ENCODE measurements at regions not wholly inside any gene's neighbourhood (a gene's known extent, or its start where the extent isn't known, plus 50 kb on each side); places are given as distances from the start of the nearest gene placed in this dataset.
A peak's percentile ranks its signal among the peaks of the same experiment; 100 is the strongest.

DNA sequence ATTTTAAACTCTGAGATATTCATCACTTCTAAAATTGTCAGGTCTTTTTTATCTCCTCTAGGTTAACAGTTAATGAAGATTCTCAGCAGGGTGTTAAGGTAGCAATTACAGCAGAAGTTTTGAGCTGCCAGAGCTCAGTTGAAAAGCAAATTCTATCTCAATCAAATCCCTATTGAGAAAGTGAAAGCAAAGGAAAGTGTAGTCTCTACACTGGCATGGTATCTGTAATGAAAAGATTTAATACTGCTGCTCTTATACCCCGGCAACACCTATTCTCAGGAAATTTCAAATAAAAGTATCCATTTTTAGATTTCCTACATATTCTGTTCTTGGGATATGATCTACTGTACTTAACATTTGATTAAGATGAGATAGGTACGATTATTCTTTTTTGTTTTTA lies 913.5 kb downstream of the MRPL39 start:
- Histone ChIP-seq H3K23ac (ENCODE audit: low read length) (no peak overlapping the region), H3K9me3 (ENCODE audit: insufficient read depth, low read depth, low read length) (no peaks in the 10 kb centered on the region), H2AFZ (ENCODE audit: insufficient read depth, low read length, poor library complexity) (no peak overlapping the region), H4K8ac (ENCODE audit: low read depth, low read length) (no peak overlapping the region), H2BK12ac (ENCODE audit: low read length) (no peak overlapping the region), H4K91ac (ENCODE audit: low read depth, low read length) (no peak overlapping the region), H4K12ac (ENCODE audit: low read depth, low read length) (no peak overlapping the region), H3K4me1 (ENCODE audit: control insufficient read depth in 1 of 2, insufficient read depth in 2 of 2, low read length in 2 of 2) (no peaks in the 10 kb centered on the region), H3K79me2 (ENCODE audit: control insufficient read depth, insufficient read depth, low read length, poor library complexity) (no peaks in the 10 kb centered on the region), H3K9ac (ENCODE audit: low read length) (no peak overlapping the region), H3K14ac (ENCODE audit: low read length) (no peak overlapping the region), H3K18ac (ENCODE audit: low read length) (no peak overlapping the region), H3K4ac (ENCODE audit: low read depth, low read length) (no peak overlapping the region), H3K27me3 (ENCODE audit: insufficient read depth, low read length) (no peaks in the 10 kb centered on the region), H2BK120ac (ENCODE audit: insufficient read depth, low read length, poor library complexity) (no peak overlapping the region), H3K4me3 (ENCODE audit: low read depth, low read length) (no peak overlapping the region), H3K27ac (ENCODE audit: low read depth, low read length) (no peak overlapping the region), H2AK5ac (ENCODE audit: low read length) (no peak overlapping the region), H3K79me1 (ENCODE audit: low read length) (no peaks in the 10 kb centered on the region), H2BK5ac (ENCODE audit: low read depth, low read length, poor library complexity) (no peak overlapping the region), H3K36me3 (ENCODE audit: control insufficient read depth in 1 of 2, insufficient read depth in 2 of 2, low read length in 2 of 2) (no peaks in the 10 kb centered on the region), H3K4me2 (ENCODE audit: low read length) (no peak overlapping the region)
- WGBS (ENCODE audit: extremely low coverage, insufficient coverage, insufficient read length): no CpG with 5 or more reads among the region's 2 CpGs
- DNase-seq: no peak

DNA sequence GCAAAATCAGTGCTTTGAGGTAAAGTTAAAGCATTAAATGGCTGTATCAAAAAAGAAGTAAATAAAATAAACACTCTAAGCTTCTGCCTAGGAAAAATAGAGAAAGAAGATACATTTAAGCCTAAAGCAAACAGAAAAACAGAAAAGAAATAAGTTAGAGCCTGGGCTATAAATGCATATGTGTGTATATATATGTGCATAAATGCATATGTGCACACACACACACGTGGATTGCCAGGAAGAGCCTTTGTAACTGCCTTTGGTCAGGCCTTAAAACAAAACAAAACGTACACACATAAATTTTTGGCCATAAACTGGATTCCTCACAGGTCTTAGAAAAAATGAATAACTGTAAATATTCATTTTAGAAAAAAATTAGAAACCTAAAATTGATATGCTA lies 925.8 kb downstream of the MRPL39 start:
- no CpG with 5 or more reads among the region's 2 CpGs for WGBS (ENCODE audit: extremely low coverage, insufficient coverage, insufficient read length)
- no peaks in the 10 kb centered on the region for H3K36me3 ChIP-seq (ENCODE audit: control insufficient read depth in 1 of 2, insufficient read depth in 2 of 2, low read length in 2 of 2)
- H2AFZ ChIP-seq (ENCODE audit: insufficient read depth, low read length, poor library complexity): no peak overlapping the region
- no peak overlapping the region for H3K18ac ChIP-seq (ENCODE audit: low read length)
- DNase-seq: no peak
- no peak overlapping the region for H3K4me3 ChIP-seq (ENCODE audit: low read depth, low read length)
- no peak overlapping the region for H3K4ac ChIP-seq (ENCODE audit: low read depth, low read length)
- no peak overlapping the region for H3K4me2 ChIP-seq (ENCODE audit: low read length)
- no peak overlapping the region for H3K23ac ChIP-seq (ENCODE audit: low read length)
- H3K27ac ChIP-seq (ENCODE audit: low read depth, low read length): no peak overlapping the region
- H3K27me3 ChIP-seq (ENCODE audit: insufficient read depth, low read length): no peaks in the 10 kb centered on the region
- H4K12ac ChIP-seq (ENCODE audit: low read depth, low read length): no peak overlapping the region
- no peak overlapping the region for H3K9ac ChIP-seq (ENCODE audit: low read length)
- H4K8ac ChIP-seq (ENCODE audit: low read depth, low read length): no peak overlapping the region
- no peak overlapping the region for H4K91ac ChIP-seq (ENCODE audit: low read depth, low read length)
- H3K4me1 ChIP-seq (ENCODE audit: control insufficient read depth in 1 of 2, insufficient read depth in 2 of 2, low read length in 2 of 2): no peaks in the 10 kb centered on the region
- no peak overlapping the region for H3K14ac ChIP-seq (ENCODE audit: low read length)
- no peaks in the 10 kb centered on the region for H3K9me3 ChIP-seq (ENCODE audit: insufficient read depth, low read depth, low read length)
- no peaks in the 10 kb centered on the region for H3K79me1 ChIP-seq (ENCODE audit: low read length)
- H3K79me2 ChIP-seq (ENCODE audit: control insufficient read depth, insufficient read depth, low read length, poor library complexity): no peaks in the 10 kb centered on the region
- no peak overlapping the region for H2BK120ac ChIP-seq (ENCODE audit: insufficient read depth, low read length, poor library complexity)
- H2AK5ac ChIP-seq (ENCODE audit: low read length): no peak overlapping the region
- no peak overlapping the region for H2BK12ac ChIP-seq (ENCODE audit: low read length)
- H2BK5ac ChIP-seq (ENCODE audit: low read depth, low read length, poor library complexity): no peak overlapping the region

DNA sequence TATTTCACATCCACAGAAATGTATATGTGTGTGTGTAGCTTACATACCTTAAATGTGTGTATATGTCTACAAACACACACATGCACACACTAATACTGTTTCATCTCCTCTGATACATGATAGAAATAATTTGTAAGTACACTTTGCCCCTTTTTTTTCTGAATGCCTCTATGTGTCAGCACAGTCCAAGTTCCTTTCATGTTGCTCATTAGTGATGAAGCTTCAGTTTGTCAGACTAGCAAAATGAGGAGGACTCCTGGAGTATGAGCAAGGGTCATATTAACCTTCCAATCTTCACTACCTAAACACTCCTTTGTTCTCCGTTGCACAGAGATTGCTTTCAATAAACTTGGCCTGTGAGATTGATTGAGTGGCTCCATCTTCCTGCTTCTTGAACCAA lies 935.4 kb downstream of the MRPL39 start:
- Histone ChIP-seq H2BK120ac (ENCODE audit: insufficient read depth, low read length, poor library complexity) (no peak overlapping the region), H3K9me3 (ENCODE audit: insufficient read depth, low read depth, low read length) (no peaks in the 10 kb centered on the region), H3K14ac (ENCODE audit: low read length) (no peak overlapping the region), H2BK12ac (ENCODE audit: low read length) (no peak overlapping the region), H3K27me3 (ENCODE audit: insufficient read depth, low read length) (no peaks in the 10 kb centered on the region), H3K79me1 (ENCODE audit: low read length) (no peaks in the 10 kb centered on the region), H3K4me2 (ENCODE audit: low read length) (no peak overlapping the region), H4K91ac (ENCODE audit: low read depth, low read length) (no peak overlapping the region), H3K23ac (ENCODE audit: low read length) (no peak overlapping the region), H2BK5ac (ENCODE audit: low read depth, low read length, poor library complexity) (no peak overlapping the region), H4K8ac (ENCODE audit: low read depth, low read length) (no peak overlapping the region), H4K12ac (ENCODE audit: low read depth, low read length) (no peak overlapping the region), H2AK5ac (ENCODE audit: low read length) (no peak overlapping the region), H3K79me2 (ENCODE audit: control insufficient read depth, insufficient read depth, low read length, poor library complexity) (no peaks in the 10 kb centered on the region), H3K4ac (ENCODE audit: low read depth, low read length) (no peak overlapping the region), H2AFZ (ENCODE audit: insufficient read depth, low read length, poor library complexity) (no peak overlapping the region), H3K27ac (ENCODE audit: low read depth, low read length) (no peak overlapping the region), H3K4me1 (ENCODE audit: control insufficient read depth in 1 of 2, insufficient read depth in 2 of 2, low read length in 2 of 2) (no peaks in the 10 kb centered on the region), H3K18ac (ENCODE audit: low read length) (no peak overlapping the region), H3K9ac (ENCODE audit: low read length) (no peak overlapping the region), H3K36me3 (ENCODE audit: control insufficient read depth in 1 of 2, insufficient read depth in 2 of 2, low read length in 2 of 2) (no peaks in the 10 kb centered on the region), H3K4me3 (ENCODE audit: low read depth, low read length) (no peak overlapping the region)
- no CpG with 5 or more reads among the region's 1 CpG for WGBS (ENCODE audit: extremely low coverage, insufficient coverage, insufficient read length)
- no peak for DNase-seq

DNA sequence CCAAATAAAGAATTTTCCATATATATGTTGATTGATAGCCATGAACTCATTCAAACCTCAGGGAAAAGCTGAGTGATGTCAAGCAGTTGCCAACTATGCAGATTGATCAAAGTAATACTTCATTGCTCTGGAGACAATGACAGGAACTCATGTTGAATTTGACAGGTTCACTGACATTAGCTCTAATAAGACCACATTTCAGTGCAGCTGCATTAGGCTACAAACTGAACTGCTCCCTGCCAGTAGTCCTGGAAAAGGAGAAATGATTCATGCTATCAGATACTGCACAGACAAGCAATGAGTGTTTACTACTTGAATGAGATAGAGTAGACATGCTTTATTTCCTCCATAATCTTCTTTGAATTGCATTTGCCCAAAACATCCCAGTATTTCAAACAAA lies 948.4 kb downstream of the MRPL39 start:
- H2AK5ac ChIP-seq (ENCODE audit: low read length): no peak overlapping the region
- H3K18ac ChIP-seq (ENCODE audit: low read length): no peak overlapping the region
- no peaks in the 10 kb centered on the region for H3K4me1 ChIP-seq (ENCODE audit: control insufficient read depth in 1 of 2, insufficient read depth in 2 of 2, low read length in 2 of 2)
- H3K27me3 ChIP-seq (ENCODE audit: insufficient read depth, low read length): no peaks in the 10 kb centered on the region
- no peak overlapping the region for H2AFZ ChIP-seq (ENCODE audit: insufficient read depth, low read length, poor library complexity)
- H2BK5ac ChIP-seq (ENCODE audit: low read depth, low read length, poor library complexity): no peak overlapping the region
- no peaks in the 10 kb centered on the region for H3K79me2 ChIP-seq (ENCODE audit: control insufficient read depth, insufficient read depth, low read length, poor library complexity)
- H3K14ac ChIP-seq (ENCODE audit: low read length): no peak overlapping the region
- H4K91ac ChIP-seq (ENCODE audit: low read depth, low read length): no peak overlapping the region
- H3K4me2 ChIP-seq (ENCODE audit: low read length): no peak overlapping the region
- H2BK120ac ChIP-seq (ENCODE audit: insufficient read depth, low read length, poor library complexity): no peak overlapping the region
- no peak overlapping the region for H3K27ac ChIP-seq (ENCODE audit: low read depth, low read length)
- no peak overlapping the region for H3K4me3 ChIP-seq (ENCODE audit: low read depth, low read length)
- no peak overlapping the region for H3K23ac ChIP-seq (ENCODE audit: low read length)
- H3K4ac ChIP-seq (ENCODE audit: low read depth, low read length): no peak overlapping the region
- peaks cover under 1% of the 10 kb centered on the region for H3K9me3 ChIP-seq (ENCODE audit: insufficient read depth, low read depth, low read length)
- H2BK12ac ChIP-seq (ENCODE audit: low read length): no peak overlapping the region
- no peak overlapping the region for H4K12ac ChIP-seq (ENCODE audit: low read depth, low read length)
- H3K79me1 ChIP-seq (ENCODE audit: low read length): no peaks in the 10 kb centered on the region
- H3K9ac ChIP-seq (ENCODE audit: low read length): no peak overlapping the region
- no peaks in the 10 kb centered on the region for H3K36me3 ChIP-seq (ENCODE audit: control insufficient read depth in 1 of 2, insufficient read depth in 2 of 2, low read length in 2 of 2)
- DNase-seq: no peak
- no peak overlapping the region for H4K8ac ChIP-seq (ENCODE audit: low read depth, low read length)

DNA sequence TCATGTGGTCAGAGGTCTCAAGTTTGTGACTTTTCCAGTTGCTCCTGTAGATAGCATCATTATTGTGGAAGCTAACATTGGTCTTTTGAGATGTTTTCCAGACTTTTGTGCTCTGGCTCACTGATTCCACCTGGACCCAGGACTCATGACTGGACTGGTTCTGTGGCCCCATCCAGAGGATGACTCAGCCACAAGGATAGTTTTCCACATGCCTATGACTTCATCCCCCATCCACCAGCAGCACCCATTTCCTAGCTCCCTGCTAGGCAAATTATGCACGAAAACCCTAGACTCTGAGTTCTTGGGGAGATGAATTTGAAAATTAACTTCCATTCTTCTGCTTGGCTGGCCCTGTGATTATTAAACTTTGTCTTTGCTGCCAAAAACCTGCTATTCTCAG lies 949.3 kb downstream of the MRPL39 start:
- H4K8ac ChIP-seq (ENCODE audit: low read depth, low read length): no peak overlapping the region
- H3K9ac ChIP-seq (ENCODE audit: low read length): no peak overlapping the region
- H2BK120ac ChIP-seq (ENCODE audit: insufficient read depth, low read length, poor library complexity): no peak overlapping the region
- H3K36me3 ChIP-seq (ENCODE audit: control insufficient read depth in 1 of 2, insufficient read depth in 2 of 2, low read length in 2 of 2): no peaks in the 10 kb centered on the region
- H3K79me2 ChIP-seq (ENCODE audit: control insufficient read depth, insufficient read depth, low read length, poor library complexity): no peaks in the 10 kb centered on the region
- no peaks in the 10 kb centered on the region for H3K79me1 ChIP-seq (ENCODE audit: low read length)
- no peak overlapping the region for H3K4me2 ChIP-seq (ENCODE audit: low read length)
- H3K4ac ChIP-seq (ENCODE audit: low read depth, low read length): no peak overlapping the region
- peak in 1 of 2 donors; percentile 8 for DNase-seq
- no peak overlapping the region for H4K12ac ChIP-seq (ENCODE audit: low read depth, low read length)
- no peak overlapping the region for H4K91ac ChIP-seq (ENCODE audit: low read depth, low read length)
- H2BK5ac ChIP-seq (ENCODE audit: low read depth, low read length, poor library complexity): no peak overlapping the region
- H3K27ac ChIP-seq (ENCODE audit: low read depth, low read length): no peak overlapping the region
- H3K27me3 ChIP-seq (ENCODE audit: insufficient read depth, low read length): no peaks in the 10 kb centered on the region
- no peak overlapping the region for H3K4me3 ChIP-seq (ENCODE audit: low read depth, low read length)
- H2AFZ ChIP-seq (ENCODE audit: insufficient read depth, low read length, poor library complexity): no peak overlapping the region
- no CpG with 5 or more reads among the region's 1 CpG for WGBS (ENCODE audit: extremely low coverage, insufficient coverage, insufficient read length)
- H3K14ac ChIP-seq (ENCODE audit: low read length): no peak overlapping the region
- H3K4me1 ChIP-seq (ENCODE audit: control insufficient read depth in 1 of 2, insufficient read depth in 2 of 2, low read length in 2 of 2): no peaks in the 10 kb centered on the region
- no peak overlapping the region for H3K23ac ChIP-seq (ENCODE audit: low read length)
- H3K9me3 ChIP-seq (ENCODE audit: insufficient read depth, low read depth, low read length): peaks cover 1% of the 10 kb centered on the region
- no peak overlapping the region for H3K18ac ChIP-seq (ENCODE audit: low read length)
- no peak overlapping the region for H2BK12ac ChIP-seq (ENCODE audit: low read length)
- H2AK5ac ChIP-seq (ENCODE audit: low read length): no peak overlapping the region
